ENCODE measurements at regions not wholly inside any gene's neighbourhood (a gene's known extent, or its start where the extent isn't known, plus 50 kb on each side); places are given as distances from the start of the nearest gene placed in this dataset.
A peak's percentile ranks its signal among the peaks of the same experiment; 100 is the strongest.

DNA sequence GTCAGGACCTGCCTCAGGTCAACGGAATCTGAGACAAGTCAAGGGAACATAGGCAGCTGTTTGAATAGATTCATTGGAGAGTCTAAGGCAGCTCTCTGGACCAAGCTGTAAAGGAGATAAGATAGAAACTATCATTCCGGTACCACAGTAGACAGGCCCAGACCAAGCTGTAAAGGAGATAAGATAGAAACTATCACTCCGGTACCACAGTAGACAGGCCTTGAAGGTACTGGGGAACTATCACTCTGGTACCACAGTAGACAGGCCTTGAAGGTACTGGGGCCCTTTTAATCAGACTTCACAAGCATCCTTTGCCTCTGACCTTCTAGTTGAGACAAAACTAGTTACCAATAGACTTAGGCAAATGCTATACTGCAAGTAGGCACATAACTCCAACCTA is 346.1 kb downstream of the DCDC2C start:
- H3K4me3 ChIP-seq (ENCODE audit: low read depth, low read length) = no peak overlapping the region
- TF ChIP-seq, protein P1, sequence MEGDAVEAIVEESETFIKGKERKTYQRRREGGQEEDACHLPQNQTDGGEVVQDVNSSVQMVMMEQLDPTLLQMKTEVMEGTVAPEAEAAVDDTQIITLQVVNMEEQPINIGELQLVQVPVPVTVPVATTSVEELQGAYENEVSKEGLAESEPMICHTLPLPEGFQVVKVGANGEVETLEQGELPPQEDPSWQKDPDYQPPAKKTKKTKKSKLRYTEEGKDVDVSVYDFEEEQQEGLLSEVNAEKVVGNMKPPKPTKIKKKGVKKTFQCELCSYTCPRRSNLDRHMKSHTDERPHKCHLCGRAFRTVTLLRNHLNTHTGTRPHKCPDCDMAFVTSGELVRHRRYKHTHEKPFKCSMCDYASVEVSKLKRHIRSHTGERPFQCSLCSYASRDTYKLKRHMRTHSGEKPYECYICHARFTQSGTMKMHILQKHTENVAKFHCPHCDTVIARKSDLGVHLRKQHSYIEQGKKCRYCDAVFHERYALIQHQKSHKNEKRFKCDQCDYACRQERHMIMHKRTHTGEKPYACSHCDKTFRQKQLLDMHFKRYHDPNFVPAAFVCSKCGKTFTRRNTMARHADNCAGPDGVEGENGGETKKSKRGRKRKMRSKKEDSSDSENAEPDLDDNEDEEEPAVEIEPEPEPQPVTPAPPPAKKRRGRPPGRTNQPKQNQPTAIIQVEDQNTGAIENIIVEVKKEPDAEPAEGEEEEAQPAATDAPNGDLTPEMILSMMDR (conservative IDR thresholded peaks at IDR 0.05; ENCODE audit: low read depth, low read length) = no peak
- no peak for DNase-seq (ENCODE audit: low read depth)

DNA sequence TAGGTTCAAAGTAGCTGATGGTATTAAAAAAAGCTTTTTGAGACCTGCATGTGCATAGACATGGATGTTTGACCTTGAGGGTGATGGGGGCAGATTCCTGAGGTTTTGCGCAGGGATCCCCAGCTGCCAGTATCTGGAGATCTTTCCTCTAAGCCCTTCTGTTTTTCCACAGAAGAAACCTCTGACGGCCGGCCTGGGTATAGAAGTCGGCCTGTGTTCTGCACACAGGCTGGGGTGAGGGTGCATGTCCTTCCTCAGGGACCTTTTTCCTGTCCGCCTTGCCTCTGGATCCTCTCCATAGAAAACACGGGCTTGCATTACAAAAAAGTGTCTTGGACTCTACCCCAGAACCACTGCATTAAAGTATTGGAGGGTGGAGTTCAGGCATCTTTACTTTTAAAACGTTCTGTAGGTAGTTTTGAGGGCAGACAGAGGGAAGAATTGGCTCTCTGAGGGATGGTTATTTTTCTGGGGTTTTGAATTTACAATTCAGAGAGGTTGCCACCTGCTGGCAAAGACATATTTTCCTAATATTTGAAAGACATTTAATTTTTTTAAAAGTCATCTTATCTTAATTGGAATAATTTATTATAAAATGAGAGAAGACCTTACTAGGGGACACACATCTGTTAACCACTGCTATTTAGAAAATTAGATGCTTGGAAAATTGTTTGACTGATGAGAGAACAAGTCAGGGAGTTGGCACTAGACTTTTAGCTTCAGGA is 350.6 kb downstream of the DCDC2C start:
- TF ChIP-seq, protein P1 (conservative IDR thresholded peaks at IDR 0.05; ENCODE audit: low read depth, low read length) = peak; percentile 26

DNA sequence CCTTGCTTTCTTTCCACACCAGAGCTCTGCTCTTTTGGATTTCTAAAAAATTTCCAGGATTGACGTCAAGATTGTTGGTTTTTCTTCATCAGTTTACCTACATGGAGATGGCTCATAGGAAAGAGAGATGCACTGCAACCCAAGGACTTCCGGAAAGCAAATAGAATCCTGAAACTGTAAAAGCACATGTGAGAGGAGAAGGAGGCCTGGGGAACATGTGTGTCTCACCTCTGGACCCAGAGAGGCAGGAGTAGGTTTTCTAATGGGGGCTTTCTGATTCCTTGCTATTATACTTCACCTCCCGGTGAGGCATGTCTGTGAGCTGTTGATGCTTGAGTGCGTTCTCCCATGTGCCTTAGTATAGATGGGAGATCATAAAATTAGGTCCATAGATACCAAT is 362.8 kb downstream of the DCDC2C start:
- no peak overlapping the region for H3K4me3 ChIP-seq (ENCODE audit: low read depth, low read length)
- no peak for DNase-seq (ENCODE audit: low read depth)
- TF ChIP-seq, protein P1 (conservative IDR thresholded peaks at IDR 0.05; ENCODE audit: low read depth, low read length) = no peak

More for the DNA sequence above, 350.6 kb downstream of the DCDC2C start:
- no peak overlapping the region for H3K4me3 ChIP-seq (ENCODE audit: low read depth, low read length)
- no peak for DNase-seq (ENCODE audit: low read depth)

DNA sequence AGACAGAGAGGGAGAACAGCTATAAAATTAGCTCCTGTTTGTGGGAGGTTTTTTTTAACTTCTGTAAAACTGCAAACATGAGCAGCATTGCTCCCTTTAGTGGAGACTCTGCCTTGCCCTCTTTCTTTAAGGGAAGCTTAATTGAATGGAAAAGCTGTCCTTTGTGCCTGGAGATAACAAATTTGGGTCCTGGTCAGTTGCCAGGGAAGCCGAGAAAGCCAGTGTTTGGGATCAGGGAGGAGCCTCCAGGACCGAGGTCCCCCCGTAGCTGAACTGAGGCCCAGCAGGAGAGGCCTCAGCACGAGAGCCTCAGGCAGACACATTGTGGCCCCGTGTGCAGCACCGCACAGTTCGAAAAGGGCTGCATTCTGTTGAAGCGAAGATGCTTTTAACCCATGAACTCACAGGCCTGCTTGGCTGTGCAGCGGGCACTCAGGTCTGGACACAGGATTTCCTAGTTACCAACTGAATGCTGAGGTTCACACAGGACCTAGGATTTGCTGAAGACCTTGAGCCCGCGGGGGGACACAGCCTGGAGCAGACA is 369.7 kb downstream of the DCDC2C start:
- no peak overlapping the region for H3K4me3 ChIP-seq (ENCODE audit: low read depth, low read length)
- TF ChIP-seq, protein P1 (conservative IDR thresholded peaks at IDR 0.05; ENCODE audit: low read depth, low read length) = no peak
- no peak for DNase-seq (ENCODE audit: low read depth)

DNA sequence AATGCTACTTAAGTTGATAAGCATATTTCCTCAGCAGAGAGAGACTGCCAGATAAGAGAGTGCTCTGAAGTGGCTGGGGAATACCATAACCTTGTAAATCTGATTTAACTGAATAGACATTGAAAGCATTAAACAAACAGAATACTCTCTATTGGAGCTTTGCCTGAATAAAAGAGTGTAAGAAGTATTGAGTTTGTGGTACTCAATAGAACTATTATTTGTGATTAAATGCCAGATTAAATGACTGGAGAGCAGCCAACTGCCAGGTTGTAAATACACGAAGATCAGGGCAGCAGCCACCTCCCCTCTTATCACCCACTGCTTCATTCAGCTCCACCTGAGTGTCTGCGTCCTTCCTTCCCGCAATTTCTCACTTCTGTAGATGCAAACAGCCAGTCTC is 373.6 kb downstream of the DCDC2C start:
- no peak for DNase-seq (ENCODE audit: low read depth)
- no peak overlapping the region for H3K4me3 ChIP-seq (ENCODE audit: low read depth, low read length)
- TF ChIP-seq, protein P1 (conservative IDR thresholded peaks at IDR 0.05; ENCODE audit: low read depth, low read length) = no peak

DNA sequence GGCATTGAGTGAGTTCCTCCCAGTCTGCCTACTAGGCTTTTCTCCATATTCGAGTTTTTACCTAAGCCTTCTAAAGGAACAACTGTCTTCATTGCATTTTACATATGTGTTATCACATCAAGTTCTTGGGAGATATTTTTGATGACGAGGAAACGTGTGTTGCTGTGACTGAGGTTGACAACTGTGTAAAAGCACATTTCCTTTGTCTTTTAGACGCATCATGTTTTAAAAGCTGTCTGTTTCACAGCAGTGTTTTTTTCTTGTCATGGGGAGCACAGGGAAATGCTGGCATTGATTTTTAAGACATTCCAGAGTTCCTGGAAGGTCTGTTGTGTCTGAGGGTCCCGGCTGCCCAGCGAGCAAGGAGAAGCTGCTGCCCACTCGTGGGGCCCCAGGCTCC is 381.8 kb downstream of the DCDC2C start:
- TF ChIP-seq, protein P1 (conservative IDR thresholded peaks at IDR 0.05; ENCODE audit: low read depth, low read length) = no peak

More for the DNA sequence above, 381.8 kb downstream of the DCDC2C start:
- DNase-seq (ENCODE audit: low read depth) = no peak
- no peak overlapping the region for H3K4me3 ChIP-seq (ENCODE audit: low read depth, low read length)

All from choroid plexus epithelial cell (primary cell).